NCI-H2081 treated with DMSO at 0.1 percent for 48 hours (cell line): ENCODE measurements at regions not wholly inside any gene's neighbourhood (a gene's known extent, or its start where the extent isn't known, plus 50 kb on each side); places are given as distances from the start of the nearest gene placed in this dataset.
A peak's percentile ranks its signal among the peaks of the same experiment; 100 is the strongest.
"Not testable (repeated sequence)": the region's sequence is repeated elsewhere in the genome, so short reads cannot be mapped to it uniquely, and the experiment has no call there.

Experiments
- DNase-seq: peaks from one replicate; lab custom pipeline; 2025; lab: John Stamatoyannopoulos, UW

DNA sequence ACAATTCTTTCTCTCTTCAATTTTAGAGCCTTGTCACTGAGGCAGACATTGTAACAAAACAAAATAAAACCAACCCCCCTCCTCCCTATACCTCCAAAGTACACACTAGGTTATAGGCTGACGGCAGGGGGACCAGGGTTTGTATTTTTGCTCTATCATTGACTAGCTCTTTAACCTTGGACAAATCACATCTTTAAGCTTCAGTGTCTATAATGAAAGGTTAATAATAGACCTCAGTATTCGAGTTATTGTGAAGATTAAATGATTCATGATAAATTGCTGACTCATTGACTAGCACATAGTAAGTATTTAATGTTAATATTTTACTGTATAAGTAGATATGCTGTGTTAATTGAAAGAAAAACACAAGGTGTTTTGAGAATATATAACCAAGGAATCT, 1267.6 kb upstream of the ADGRL2 start:
- DNase-seq = peak; percentile 34

DNA sequence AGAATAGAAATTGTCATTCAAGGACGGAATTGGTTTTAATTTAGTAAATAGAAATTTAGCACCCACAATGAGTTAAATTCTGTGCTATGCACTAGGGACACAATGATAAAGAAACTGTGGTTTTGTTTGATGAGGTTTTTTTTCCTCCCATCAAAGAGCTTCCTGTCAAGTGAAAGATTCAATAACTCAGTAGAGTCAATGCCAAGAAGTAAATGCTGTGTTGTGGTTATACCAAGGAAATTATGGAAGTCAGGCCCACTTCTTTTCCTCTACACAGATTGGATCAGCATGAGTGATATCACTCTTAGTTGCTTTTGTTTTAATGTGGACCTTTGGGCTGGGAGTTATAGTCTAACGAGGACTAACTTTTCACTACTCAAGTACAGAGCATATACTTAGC, 1269.6 kb upstream of the ADGRL2 start:
- no peak for DNase-seq

DNA sequence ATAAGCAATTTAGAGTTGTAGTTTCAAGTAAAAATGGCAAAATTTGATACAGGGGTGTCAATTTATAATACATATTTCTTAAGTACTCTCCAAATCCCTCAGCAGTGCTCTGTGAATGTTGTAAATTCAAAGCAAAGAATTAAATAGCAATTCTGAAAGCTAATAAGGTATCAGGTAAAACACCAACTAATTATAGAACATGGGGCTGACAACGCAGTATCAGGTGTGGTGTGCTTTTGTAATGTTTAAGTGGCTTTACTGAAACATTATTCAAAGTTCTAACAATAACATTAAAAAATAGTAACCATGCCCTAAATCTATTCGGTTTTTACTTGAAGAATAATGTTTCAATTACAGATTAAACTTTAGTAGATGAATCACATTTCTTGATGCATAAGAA, 1271.2 kb upstream of the ADGRL2 start:
- no peak for DNase-seq

DNA sequence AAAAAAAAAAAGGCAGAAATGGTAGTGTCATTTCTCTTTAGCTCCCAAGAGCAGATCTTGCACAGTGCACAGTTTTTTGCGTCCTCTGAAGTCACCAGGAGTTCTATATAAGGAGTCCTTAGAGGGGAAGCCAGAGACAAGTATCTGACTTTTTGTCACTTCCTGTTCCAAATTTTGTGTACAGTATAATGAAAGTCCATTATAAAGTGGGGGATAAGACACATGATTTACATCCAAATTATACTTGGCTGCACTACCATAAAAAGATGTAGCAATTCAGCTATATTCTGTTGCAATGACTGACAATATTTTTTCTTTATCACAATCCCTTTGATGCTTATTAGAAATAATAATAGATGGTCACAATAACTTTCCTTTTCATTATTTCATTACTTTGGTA, 1276.9 kb upstream of the ADGRL2 start:
- DNase-seq = no peak

DNA sequence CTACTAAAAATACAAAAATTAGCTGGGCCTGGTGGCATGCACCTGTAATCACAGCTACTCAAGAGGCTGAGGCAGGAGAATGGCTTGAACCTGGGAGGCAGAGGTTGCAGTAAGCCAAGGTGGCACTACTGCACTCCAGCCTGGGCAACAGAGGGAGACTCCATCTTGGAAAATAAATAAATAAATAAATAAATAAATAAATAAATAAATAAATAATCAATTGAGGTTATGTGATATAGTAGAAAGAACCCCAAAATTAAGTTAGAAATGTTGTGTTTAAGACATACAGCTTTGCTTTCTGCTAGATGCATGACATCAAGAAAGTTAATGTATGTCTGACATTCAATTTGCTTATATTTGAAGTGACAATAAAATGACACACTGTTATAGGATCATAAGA, 1277.7 kb upstream of the ADGRL2 start:
- not testable (repeated sequence) for DNase-seq

DNA sequence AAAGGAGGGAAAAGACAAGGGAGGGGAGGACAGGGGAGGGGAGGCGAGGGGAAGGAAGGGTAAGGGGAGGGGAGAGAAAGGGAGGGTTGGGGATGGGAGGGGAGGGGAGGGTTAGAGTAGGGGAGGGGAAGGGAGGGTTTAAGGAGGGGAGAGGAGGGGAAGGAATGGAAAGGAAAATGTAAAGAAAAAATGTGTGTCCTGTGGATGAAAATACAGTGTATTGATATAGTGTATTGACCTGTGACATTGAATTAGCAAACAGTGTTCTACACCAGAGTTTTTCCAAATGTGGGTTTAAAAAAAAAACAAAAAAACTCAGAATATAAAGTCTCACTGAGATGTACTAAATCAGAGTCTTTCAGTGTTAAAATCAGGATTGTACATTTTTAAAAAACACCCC, 1279.8 kb upstream of the ADGRL2 start:
- DNase-seq = no peak

DNA sequence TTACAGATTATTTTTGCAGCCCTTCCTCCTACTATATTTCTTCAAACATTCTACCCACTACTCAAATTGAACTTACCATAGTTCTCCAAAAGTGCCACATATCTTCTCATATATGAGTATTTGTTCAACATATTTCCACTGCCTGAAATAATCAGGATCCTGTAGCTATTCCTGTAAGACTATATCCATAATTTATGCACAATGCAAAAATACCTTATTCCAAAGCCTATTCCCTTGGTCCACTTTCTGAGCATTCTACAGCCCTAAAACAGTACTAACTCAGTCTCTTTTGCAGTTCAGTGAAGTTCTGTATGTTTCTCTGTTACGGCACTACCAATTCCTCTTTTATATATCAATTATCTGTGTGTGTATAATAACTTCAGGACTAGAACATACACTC, 1283.7 kb upstream of the ADGRL2 start:
- no peak for DNase-seq

DNA sequence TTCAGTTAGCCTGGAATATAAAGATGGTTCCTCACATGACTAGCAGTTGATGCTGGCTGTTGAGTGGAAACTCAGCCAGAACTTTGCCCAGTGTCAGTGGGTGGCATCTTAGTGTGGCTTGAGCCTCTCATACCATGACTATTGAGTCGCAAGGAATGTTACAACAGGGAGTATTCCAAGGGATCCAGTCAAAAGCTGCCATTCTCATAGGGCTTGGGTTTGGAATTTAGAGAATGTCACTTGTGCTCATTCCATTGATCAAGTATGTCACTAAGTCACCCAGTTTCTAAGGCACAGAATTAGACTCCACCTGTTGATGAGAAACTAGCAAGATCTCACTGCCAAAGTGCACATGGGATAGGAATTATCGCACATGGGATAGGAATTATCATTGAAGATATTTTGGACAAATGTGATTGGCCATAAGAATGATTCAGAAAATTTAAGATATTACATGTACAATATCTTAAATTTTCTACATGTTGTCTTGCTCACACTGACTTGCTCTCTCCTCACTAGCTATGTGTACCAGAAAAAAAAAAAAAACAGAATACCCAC, 1290.7 kb upstream of the ADGRL2 start:
- no peak for DNase-seq

DNA sequence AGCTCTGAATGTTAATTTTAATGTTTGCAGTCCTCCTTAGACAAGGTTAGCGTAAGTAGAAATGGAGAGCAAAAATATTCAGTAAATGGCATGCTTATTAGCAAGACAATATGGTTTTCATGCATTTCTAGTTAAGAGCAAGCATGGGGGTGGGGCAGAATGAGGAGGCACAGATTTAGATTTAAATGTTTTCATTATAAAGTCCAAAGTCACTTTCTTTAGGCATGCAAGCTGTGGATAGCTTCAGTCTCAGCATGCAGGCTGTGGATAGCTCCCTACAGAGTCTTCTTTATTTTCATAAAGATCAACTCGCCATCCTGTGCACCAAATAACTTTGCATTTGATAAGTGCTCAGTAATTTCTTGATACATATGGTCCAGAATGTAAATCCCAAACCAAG, 1294.5 kb upstream of the ADGRL2 start:
- DNase-seq = no peak

DNA sequence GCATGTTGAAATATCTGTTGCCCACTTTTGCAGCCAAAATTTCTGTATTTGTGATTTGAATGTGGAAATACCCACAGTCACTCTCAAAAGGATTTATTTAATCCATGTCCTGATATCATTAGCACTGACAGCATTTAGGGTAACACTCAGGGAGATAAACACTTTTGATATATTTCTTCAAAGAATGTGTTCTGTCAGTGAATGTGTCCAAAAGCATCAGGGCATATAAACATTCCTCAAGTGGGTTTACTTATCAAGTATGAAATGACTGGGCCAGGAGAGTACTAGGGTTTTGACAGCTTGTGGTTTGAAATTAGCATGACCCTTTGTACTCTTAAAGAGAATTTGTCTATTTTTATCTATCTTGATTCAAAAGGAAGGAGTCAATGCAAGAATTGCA, 1302.1 kb upstream of the ADGRL2 start:
- no peak for DNase-seq

DNA sequence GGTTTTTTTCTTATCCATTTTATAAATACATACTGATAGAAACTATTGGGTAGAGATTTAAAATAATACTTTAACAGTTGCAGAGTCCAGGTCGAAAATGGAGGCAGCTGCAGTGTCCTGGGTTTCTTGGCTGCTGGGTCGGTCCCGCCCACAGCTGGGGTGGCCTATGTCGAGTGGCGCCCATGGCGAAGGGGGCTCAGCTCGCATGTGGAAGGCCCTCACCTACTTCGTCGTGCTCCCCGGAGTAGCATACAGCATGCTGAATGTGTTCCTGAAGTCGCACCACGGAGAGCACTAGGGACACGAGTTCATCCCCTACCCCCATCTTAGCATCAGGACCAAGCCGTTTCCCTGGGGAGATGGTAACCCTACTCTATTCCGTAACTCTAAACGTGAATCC, 1304.9 kb upstream of the ADGRL2 start:
- no peak for DNase-seq

DNA sequence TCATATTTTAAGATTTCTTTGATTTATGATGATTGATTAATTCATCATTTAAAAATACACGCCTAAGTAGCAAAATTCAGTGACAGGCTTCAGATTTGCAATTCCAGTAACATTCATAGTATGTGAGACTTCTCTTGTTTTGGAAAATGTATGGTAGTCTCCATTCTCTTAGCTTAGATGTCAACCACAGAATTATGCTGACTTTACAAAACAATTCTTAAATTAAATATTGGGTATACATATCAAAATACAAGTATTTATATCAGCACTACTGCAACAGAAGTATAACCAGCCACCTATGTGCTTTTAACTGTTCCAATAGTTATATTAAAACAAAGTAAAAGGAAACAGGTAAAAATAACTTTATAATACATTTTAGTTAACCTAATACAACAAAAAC, 1328.6 kb upstream of the ADGRL2 start:
- no peak for DNase-seq

DNA sequence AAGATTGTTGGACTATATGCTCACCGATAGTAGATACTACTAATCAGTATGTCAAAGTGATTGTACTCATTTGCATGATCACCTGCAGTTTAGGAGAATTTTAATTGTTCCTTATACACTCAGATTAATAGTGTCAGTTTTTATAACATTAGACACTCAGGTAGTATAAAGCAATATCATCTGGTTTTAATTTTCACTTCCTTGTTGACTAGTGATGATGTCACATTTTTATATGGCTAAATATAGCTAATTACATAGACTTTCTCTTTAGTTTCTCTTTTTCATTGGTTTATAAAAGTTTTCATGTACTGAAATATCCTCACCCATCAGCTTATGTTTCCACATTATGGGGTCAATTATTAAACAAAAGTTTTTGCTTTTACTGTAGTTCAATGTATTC, 1332.4 kb upstream of the ADGRL2 start:
- DNase-seq = no peak

DNA sequence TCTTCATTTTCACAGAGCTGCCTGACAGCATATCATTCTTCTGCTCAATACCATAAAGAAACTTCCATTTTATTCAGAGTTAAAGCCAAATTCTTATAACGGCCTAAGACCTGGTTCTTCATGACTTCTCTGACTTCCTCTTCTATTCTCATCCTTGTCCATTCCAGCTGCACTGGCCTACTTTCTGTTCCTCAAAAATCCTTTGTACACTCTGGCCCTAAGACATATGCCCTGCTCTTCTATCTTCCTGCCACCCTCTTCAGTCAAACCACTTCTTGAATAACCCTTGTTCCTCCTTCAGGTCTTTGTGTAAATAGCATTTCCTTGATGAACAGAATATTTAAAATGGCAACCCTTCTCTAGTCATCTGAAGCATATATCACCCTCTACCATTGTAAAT, 1338.7 kb upstream of the ADGRL2 start:
- no peak for DNase-seq

DNA sequence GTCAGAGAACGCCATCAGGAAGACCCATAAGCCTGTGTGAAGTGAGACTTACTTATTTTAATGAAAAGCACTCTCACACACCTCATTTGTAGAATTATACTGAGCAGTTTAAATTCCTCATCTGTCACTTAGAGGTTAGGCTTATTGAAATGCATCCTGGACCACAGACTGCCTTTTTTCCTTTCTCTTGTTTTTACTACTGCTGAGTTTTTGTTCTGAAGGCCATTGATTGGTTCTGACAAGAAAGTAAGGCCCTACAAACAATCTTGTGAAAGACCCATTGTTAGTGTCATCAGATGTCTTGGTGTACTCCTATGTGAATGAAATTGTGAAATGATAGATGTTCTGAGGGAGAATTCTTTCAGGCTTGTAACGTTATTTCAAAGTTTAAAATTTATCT, 1343.3 kb upstream of the ADGRL2 start:
- no peak for DNase-seq

DNA sequence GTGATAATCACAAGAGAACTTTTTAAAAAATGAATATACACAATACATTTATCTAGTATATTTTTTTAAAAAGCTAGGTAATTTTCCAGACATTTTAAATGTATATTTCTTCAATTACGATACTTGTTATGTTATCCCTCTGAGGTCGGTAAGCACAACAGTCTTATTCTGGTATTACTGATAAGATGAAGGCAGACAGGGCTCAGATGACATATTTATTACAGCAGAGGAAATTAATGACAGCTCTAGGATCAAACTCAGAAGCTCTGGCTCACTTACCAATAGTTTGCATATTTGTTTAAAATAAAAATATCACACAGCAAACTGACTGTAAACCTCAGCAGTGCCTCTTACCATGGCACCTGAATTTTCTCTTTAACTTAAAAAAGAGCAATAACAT, 1347.0 kb upstream of the ADGRL2 start:
- DNase-seq = no peak

DNA sequence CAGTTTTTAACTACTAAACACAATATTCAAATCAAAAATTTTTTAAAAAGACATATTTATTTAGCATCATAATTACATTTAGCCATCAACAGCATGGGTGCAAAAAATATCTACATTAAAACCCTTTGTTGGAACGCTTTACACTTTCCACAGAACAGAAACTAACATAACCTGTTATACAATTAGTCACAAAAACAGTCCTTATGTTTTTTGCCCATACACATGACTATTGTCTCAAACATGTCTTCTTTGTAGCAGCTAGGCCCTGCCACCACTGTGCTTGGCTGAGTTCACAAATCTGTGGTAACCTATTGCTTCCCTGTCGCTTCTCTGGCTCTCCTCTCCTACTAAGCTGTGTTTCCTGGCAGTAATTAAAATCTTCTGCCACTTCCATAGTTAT, 1350.0 kb upstream of the ADGRL2 start:
- no peak for DNase-seq

DNA sequence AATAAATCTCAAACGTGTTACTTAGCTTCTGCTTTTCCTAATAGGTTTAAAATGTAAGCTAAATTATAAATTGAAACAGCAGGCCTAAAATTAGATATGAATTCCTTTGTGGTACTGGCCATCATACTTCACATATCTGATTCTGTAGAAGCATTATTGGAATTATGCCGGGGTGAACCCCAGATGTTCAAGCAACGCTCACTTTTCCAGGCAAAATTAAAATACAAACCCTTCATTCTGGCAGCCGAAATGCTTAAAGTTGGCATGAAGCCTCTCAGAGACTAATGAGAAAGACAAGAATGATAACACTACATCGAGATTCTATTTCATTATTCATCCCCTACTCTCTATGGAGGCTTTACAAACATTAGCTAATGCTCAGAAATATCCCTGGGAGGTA, 1352.7 kb upstream of the ADGRL2 start:
- no peak for DNase-seq

DNA sequence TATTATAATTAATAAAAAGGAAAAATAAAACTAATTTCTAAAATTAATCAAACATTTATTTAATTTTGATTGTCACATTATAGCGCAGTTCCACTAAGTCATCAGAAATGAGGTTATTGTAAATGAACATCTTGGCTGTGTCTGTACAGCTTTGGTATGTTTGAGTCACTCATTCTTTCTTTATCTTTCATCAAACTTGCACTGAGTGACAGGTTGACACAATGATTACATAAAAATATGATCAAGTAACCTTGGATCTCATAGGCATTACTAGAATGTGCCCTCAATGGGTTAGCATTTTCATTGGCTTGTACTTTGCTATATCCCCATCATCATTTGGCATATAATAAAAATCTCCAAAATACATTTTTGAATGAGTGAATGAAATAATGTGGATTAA, 1353.2 kb upstream of the ADGRL2 start:
- no peak for DNase-seq

DNA sequence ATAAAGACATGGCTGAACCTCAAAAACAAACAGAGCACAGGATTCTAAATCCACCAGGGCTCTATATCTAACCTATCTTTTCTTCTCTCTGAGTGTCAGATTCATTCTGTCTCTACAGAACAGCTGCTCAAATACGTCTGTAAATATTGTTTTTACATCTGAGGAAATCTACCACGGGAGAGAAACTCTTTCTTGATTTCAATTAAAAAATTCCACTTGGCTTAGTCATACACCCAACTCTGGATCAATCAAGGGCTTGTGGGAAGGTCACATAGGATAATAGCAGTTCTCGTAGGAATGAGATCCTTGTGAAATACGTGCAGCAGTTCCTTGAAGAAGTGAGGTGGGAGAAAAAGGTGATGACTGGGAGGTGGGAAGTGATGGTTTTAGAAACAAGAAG, 1355.7 kb upstream of the ADGRL2 start:
- DNase-seq = no peak

DNA sequence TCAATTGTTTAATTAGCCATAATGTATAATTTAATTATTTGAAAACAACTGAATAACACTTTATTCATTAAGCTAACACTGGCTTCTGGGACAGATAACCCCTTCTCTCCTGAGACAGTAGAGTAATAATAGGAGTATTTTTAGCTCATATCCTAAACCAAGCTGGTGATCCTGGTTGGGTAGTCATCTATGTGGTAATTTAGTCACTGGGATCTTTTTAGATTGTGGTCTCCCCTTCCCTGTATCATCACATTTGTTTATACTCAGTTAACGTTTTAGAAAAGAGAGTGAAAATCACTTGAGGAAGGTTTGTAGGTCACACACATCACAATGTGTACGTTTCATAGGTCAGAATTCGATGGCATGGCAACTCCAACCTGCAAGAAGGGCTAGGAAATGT, 1356.6 kb upstream of the ADGRL2 start:
- DNase-seq = no peak

DNA sequence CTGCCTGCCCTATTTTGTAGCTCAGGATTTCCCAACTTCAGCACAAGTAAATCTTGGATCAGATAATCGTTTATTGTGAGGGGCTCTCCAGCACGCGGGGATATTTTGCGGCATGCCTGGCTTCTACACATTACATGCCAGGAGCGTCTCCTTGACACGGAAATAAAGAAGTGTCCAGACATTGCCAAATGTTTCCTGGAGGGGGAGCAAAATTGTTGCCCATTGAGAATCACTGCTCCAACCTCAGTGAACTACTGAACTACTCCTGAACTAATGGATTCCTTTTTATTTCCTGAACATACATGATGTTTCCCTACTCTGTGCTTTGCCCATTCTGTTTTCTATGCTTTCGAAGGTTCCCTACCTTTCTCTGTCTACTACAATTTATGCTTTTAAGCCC, 1359.1 kb upstream of the ADGRL2 start:
- DNase-seq = no peak

DNA sequence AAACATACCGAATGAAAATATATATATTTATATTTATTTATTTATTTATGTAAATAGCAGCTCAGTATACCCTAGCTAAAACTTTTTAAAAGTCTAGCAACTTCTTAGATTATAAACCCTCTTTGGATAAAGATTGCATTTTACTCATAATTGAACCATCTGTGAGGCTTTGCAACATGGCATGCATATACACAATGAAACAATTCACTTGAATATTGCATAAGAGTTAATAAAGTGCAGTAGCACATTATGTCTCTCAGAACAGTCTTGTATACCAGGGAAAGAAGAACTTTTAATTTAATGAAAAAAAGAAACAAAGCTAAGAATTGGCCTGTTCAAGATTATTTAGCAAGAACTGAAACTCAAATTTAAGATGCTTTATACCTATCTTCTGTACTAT, 1363.9 kb upstream of the ADGRL2 start:
- no peak for DNase-seq

DNA sequence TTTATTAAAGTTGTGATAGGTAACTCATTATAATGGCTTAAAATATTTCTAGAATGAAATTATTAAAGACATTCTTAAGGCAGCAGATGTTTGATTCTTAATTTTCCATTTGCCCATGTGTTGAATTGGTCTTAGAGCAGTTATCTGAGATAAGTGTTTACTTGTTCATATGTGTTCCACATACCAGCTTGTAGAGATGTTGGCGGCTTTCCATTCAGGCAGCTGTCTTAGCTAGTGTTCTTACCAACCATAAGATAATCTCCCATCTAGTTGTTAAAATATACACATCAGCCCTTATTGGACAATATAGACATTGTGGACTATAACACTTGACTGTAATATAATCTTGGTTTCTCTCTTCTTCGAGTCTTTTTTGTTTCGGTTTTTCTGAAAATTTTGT, 1372.9 kb upstream of the ADGRL2 start:
- no peak for DNase-seq

DNA sequence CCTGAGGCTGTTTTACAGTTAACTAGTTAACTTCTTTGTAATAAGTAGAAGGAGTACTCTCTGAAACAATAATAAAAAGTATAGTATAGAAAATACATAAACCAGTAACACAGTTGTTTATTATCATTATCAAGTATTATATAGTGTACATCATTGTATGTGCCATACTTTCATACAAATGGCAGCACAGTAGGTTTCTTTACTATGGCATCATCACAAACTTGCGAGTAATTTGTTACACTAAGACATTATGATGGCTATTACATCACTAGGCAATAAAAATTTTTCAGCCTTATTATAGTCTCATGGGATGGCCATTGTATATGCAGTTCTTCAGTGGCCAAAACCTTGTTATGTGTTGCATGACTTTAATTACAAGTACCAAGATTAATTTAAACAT, 1376.5 kb upstream of the ADGRL2 start:
- DNase-seq = no peak
